GM19035 (cell line): ENCODE measurements at regions not wholly inside any gene's neighbourhood (a gene's known extent, or its start where the extent isn't known, plus 50 kb on each side); places are given as distances from the start of the nearest gene placed in this dataset.

Experiments used
- ATAC-seq: cut with Tn5 transposase; IDR thresholded peaks from one replicate; pipeline ENCODE4 v1.9.1; 2021; ENCODE audit not compliant: unreplicated experiment

DNA sequence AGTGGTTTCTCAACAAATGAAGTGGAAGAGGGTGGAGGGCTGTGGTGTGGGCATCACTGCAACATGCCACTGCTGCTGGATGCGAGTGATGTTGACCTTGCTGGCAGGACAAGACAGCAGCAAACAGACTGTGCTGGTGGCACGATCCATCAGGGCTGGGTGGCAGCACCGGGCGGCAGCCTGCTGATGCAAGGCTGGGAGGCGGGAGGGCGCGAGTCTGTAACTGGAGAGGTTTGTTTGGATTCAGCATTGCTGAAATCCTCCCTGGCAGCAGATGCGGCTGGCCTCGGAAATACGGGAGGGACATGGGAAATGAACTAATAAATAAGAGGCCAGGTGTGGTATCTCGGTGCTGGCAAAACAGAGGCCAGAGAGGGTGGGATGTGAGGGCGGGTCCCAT lies 224.2 kb downstream of the ENGASE start:
- no peak for ATAC-seq

DNA sequence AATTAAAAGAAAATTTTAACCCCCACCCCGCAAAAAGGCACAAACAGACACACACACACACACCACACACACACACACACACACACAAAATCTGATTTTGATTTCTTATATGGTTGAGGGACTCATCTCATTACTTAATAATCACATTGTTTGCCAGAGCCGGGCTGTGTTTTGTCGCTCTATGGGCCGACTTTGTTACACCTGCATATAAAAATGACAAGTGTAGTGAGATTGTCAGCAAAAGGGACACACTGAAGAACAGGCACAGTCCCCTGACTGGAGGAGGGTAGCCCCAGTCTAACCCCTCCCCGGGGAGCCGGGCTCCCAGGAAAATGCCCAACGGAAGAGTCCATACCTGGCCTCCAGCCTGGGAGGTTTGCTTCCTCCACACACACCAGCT lies 221.6 kb downstream of the ENGASE start:
- ATAC-seq = no peak

DNA sequence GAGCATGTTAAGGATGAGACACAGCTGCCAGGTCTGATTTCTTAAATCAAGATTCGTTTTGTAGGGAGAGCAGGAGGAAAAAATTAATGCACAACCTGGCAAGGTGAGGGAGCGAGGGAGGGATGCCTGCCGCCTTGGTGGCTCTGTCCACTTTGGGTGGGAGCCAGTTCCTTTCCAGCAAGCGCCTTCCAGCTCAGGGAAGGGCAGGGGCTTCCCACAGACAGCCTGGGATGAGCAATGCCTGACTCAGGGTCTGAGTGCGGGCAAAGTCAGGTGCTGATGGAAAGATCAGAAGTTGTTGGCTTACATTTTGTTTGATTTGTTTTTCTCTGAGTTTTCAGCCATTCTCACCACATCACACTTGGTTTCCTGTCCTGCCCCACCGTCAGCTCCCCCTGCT lies 220.7 kb downstream of the ENGASE start:
- ATAC-seq = no peak

DNA sequence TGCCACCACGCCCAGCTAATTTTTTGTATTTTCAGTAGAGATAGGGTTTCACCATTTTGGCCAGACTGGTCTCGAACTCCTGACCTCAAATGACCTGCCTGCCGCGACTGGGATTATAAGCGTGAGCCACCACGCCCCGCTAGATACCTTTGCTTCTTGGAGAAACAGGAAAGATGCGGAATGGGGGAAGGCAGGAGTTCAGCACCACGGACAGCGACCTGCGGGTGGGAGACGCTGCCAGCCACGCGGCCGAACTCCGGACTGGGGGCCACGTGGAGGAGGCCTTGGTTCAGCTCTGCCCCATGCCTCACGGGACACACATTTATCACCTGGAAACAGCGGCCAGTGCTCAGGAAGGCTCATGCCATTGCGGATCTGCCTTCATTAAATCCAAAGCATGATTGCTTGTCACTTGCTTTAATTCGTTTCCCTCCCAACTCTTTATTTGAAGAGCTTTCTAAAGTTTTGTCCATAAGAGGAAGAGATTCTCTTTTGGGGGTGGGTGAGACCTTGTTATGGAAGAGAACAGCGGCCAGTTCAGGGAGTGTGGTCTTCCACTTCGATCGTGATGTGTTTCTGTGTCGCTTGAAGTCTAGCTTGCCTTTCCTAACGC lies 219.9 kb downstream of the ENGASE start:
- no peak for ATAC-seq

DNA sequence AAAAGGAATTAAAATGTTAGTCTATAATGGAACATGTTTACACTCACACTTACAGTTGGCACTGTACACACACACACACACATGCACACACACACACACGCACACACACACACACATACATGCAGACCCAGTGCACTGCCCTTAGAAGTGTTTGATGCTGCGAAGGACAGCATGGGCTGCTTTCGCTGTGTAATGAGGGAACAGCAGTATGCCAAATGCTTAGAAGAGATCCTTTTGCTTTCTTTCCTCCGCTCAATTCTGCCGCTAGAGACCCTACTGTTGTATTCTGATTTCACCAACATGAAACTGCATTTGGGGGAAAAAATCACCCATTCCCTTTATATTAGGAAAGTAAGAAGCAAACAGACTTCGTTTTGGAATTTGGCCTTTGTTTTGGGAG lies 217.9 kb downstream of the ENGASE start:
- ATAC-seq = no peak

DNA sequence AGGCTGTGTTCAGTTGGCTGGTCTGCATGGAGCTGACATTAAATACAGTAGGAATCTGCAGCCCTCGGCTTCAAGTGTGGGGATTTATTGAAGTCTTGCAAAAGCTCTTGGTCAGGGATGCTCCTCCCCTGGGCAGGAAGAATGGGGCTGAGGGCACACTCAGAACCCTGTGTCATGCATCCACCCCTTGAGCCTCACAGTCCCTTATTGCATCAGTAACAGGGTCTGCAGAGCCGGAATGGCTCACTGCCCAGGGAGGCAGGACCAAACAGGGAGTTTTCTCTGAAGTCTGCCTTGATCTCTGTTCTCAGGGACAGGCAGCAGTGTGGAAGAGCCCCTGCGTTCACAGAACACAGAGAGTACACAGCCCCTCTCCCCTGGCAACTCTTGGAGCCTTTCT lies 216.8 kb downstream of the ENGASE start:
- ATAC-seq = no peak

DNA sequence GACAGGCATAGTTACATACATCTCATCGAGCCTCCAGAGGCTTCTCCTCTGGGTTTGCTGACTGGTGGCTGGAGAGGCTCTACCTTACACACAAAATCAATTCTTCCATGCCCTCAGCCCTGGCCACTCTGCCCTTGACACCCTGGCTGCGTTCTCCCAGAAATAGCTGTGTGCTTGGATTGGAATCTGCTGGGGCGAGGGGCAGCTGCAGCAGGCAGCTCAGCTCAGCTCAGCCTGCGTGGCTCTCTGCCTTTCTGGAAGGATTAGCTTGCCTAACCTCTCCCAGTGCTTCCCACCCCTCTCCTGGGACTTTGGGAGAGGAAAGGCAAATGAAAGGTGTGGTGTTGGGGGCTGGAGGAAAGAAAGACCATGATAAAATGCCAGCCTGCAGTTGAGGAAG lies 216.1 kb downstream of the ENGASE start:
- ATAC-seq = no peak

DNA sequence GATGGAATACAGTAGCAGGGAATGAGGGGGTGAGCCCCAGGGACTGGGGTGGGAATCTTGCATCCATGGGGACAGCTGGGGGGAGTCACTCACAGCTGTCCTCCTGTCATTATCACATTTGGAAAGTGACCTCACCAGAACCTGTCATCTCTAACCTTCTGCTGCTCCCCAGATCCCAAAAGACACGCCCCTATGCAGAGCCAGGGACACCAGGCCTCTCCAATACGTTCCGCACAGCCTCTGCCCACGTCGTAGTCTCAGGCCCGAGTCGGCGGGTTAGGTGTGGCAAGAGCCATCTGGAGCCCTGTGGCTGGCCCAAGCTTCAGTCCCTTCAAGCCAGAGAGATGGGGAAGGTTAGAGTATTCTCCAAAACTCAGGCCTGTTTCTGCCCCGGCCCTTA lies 214.3 kb downstream of the ENGASE start:
- ATAC-seq = no peak

DNA sequence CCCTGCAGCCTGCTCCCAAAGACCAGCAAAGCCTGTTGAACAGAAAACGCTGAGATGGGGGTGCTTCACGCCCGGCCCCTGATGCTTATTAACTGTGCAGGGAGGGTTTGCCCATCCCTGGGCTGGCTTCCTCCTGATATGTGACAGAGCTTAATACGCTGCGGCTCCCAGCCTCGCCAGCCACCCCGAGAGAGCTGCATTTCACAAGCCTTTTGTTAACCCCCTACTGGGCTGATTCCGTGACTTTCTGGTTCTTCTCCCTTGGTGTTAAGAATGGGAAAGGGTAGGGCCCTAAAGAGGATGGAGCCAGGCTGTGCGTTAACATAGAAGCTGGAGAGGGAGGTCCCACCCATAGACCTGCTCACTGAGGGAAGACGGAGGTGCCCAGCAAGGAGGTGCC lies 211.8 kb downstream of the ENGASE start:
- no peak for ATAC-seq

DNA sequence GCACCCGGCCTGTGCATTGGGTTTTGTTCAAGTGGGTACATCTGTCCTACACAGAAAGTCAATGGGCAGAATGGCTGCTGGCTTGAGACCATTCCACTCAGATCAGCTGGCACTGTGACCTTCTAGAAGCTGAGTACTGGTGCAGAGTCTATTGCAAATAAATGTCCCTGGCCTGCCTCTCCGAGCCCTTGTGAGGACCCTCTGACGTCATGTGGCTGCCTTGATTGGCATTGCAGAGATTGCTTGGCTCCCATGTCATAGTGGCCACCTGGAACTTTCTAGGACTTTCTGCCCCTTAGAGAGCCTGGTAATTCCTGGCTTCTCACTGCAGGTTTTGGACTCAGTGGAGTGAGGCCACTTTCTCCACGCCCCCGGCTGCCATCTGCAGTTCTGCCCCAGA lies 211.3 kb downstream of the ENGASE start:
- ATAC-seq = no peak

DNA sequence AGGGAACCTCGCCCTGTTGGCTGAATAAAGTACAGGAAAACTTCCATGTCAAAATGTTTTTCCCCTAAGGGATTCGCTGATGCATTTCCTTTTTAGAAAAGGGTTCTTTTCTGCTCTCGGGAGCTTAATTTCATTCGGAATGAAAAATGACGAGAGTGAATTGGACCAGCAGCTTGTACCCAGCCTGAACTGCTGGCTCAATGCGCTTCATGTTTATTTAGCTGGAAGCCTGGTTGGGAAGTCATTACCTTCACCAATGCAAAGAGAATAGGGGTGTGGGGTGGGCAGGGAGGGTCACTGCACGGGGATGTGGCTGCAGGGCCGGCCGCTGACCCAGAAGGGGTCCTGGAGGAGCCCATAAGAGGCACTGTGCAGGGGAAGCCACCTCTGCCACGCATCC lies 207.7 kb downstream of the ENGASE start:
- no peak for ATAC-seq

DNA sequence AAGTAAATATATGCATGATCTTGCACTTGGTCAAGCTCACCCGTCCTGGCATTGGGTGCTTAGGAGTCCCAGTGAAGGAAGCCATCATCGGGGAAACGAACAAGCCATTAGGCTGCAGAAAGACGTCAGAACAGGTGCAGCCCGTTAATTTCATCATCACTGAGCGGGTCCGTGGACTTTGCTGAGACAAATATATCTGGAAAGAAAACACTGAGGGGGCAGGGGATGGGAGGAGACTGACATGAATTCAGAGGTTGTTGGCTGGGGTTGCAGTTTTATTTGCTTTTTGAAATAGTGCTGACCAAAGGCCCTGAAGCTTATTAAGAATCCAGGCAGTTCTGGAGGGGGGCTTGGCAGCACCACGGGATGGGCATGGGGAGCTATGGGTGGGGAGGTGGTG lies 207.2 kb downstream of the ENGASE start:
- ATAC-seq = no peak

DNA sequence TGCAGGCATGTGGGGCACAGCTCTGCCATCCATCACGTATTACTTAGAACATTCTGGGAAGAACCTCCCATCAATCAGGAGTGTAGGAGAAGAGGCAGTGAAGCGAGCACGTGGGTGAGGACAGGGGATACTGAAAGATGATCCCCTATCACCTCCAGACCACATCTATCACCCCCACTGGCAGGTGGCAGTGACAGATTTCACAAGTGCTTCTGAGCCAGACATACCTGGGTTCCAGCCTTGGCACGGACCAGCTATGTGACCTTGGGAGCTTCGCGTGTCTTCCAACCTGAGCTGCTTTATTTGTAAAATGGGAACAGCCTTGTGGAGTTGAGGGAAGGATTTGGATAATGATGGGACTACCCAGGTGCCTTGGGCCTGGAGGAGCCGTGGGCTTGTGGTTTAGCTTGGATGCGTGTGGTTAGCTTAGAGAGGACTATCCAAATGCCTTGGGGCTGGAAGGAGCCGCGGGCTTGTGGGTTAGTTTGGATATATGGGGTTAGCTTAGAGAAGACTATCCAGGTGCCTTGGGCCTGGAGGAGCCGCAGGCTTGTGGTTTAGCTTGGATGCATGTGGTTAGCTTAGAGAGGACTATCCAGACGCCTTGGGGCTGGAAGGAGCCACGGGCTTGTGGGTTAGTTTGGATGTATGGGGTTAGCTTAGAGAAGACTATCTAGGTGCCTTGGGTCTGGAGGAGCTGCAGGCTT lies 206.4 kb downstream of the ENGASE start:
- no peak for ATAC-seq

DNA sequence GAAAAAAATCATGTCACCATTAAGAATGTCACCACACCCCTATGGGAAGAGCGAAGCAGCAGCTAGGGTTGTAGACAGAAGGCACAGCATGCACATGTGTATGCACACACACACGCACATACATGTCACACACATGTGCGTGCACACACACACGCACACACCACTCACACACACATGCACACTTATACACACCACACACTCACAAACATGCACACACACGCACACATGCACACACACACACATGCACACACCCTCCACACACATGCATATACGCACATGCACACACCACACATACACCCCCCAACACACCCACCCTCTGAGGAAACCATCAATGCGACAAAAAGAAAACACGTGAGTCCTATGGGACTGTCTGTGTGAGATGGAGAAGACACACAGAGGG lies 205.4 kb downstream of the ENGASE start:
- ATAC-seq = no peak

DNA sequence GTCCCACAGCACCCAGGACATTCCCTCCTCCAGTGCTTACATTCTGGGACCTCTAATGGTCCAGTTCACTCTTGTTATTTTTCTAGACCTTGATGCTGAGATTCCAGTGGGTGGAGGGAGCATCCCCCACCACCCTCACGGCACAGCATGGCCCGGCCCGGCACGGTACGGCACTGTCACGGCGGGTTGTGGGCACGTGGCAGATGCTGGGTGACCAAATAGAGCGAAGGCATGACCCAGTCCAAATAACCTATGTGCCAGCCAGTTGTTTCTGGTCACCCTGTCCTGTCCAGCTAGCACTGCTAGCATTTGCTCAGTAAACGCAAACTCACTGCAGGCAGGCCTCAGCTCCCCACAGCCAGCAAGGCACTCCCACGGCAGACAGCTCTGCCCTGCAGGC lies 204.7 kb downstream of the ENGASE start:
- ATAC-seq = no peak

DNA sequence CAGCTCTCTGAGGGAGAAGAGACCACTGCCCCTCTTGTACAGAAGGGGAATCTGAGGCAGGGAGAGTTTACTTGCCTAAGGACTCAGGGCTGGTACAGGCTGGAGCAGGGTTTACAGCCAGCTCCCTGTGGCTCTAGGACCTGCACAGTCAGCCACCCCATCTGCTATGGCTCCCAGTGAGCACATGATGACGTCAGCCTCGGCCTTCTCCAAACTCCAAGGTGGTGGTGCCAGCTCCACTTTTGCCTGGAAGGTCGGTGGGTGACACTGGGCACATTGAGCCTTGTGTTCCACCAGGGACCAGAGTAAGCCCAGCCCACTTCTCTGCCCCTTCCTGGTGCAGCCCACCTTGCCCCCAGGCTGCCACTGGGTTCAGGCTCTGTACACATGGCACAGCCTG lies 202.2 kb downstream of the ENGASE start:
- ATAC-seq = no peak

DNA sequence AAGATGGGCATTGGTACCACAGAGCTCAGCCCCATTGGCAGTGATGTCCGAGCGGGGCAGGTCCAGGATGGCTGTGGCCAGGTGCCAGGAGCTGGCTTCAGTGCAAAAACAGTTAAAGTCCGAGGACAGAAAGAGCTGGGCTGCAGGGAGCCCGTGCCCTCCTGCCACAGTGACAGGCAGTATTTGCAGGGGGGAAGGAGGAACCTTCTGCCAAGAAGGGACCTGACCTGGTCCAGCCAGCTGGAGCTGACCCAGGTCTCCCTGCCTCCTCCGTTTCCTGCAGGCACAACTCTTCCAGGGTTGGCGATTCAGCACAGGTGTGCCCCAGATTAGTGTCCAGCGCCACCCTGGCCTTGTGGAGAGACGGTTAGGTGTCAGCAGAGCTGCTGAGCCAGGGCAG lies 199.0 kb downstream of the ENGASE start:
- no peak for ATAC-seq

DNA sequence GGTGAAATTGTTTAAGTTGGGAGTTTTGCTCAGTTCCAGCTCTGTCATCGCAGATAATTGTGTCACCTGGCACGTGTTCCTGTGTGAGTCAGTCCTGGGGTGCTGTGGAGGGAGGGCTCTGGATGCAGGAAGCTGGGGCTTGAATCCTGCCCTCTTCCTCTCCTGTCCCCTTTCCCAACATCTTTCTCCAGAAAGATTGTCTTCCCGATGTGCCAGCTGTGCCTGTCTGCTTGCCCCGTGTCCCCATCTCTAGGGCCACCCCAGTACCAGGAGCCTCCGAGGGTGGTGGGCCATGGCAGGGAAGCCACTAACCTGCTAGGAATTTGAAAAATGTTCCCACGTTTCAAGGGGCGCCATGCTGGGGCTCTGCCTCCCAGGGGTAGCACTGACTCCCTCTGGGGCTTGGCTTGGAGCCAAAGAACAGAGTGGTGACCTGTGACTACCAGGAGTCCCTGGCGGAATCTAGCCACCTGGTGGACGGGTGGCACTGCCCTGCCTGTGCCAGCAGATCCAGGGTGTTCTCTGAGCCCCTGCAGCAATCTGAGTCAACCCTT lies 198.1 kb downstream of the ENGASE start:
- no peak for ATAC-seq

DNA sequence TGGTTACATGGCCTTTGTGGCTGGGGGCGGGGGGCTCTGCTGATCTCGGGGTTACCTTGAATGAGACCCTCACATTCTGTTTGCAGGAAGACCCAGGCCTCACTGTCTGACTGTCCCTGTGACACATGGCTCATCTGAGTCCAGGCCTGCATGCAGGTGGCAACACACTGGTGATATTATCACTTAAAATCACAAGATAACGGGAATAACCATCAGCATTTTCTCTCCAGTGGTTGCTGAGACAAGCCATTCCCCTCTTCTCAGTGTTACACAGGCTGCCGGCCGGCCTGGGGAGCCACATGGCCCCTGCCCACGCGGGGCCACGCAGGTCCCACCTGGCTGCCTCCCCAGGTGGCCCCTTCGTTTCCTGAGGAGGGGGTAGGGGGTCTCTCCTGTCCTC lies 197.6 kb downstream of the ENGASE start:
- ATAC-seq = no peak

DNA sequence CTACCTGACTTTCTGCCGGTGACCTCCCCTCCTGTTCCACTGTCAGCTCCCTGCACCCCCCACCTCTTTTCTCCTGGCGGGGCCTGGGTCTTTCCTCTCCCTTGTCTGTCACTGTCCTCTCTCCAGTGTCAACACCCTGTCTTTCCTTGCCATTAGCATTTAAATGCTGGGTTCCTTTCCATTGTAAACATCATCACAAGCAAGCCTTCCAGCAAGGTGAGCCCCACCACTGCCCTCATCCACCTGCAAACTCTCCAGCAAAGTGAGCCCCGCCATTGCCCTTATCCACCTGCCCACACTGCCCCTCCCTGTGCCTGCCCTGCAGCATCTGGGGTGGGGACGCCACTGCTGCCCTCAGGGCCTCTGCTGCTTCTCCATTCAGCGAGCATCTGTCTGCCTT lies 195.0 kb downstream of the ENGASE start:
- no peak for ATAC-seq

DNA sequence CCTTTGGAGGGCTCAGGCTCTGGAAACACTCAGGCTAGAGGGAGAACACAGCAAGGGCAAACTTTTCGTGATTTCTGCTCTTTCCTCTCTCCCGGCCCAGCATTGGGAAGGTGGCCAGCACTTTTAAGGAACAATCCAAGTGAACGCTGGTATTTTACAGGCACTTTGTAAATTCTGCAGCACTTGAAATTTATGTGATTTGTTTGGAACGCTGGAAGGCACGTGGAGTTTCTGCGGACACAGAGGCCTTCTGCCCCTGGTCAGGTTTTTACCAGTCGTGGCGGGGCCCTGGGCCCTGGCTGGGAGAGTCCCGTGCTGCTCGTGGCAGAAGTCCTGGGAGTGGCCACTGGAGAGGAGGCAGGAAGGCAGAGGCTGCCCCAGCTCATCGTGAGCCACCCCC lies 188.6 kb downstream of the ENGASE start:
- no peak for ATAC-seq

DNA sequence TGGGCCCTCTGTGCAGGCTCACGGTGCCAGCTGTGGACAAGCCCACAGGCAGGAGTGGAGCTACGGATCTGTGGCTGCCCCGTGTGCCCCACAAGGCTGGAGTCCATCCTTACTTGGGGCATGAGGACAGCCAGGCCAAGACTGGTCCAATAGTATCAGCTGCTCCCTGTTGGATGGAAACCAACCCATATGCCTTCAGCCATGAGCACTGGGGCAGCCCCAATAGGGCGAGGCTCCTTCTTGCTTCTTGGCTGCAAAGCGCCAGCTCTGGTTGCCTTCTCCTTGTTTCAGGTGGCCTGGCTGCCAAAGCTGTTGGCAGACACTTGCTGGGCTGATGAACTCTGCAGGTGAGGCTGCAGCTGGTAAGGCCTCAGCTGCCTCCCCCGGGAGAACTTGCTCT lies 188.0 kb downstream of the ENGASE start:
- no peak for ATAC-seq
